RWPE2 (cell line): ENCODE measurements at regions not wholly inside any gene's neighbourhood (a gene's known extent, or its start where the extent isn't known, plus 50 kb on each side); places are given as distances from the start of the nearest gene placed in this dataset.

Experiments used
- ATAC-seq: fragments of 200-7000 bp; cut with Tn5 transposase; 3 replicates; pipeline ENCODE4 v1.9.1; 2021; ENCODE audit warnings: low read depth
- DNase-seq: peaks from one replicate; pipeline ENCODE4 v3.0.0-alpha.2; 2020; ENCODE audit warnings: low spot score
- H3K27ac ChIP-seq: fragments of 450-650 bp; 2 replicates; pipeline ENCODE4 v1.5.1; 2017; ENCODE audit warnings: mild to moderate bottlenecking; ENCODE audit not compliant: poor library complexity, severe bottlenecking
- H3K27me3 ChIP-seq: fragments of 250-450 bp; sonication (Bioruptor Pico); 2 replicates; pipeline ENCODE4 v1.5.1; 2021; ENCODE audit warnings: mild to moderate bottlenecking, moderate library complexity; ENCODE audit not compliant: insufficient read depth, poor library complexity, severe bottlenecking
- H3K36me3 ChIP-seq: fragments of 250-450 bp; sonication (Bioruptor Pico); 2 replicates; pipeline ENCODE4 v1.5.1; 2020; ENCODE audit warnings: low read depth, mild to moderate bottlenecking, moderate library complexity
- H3K4me1 ChIP-seq: fragments of 250-450 bp; sonication (Bioruptor Pico); 2 replicates; pipeline ENCODE4 v1.5.1; 2021; ENCODE audit warnings: mild to moderate bottlenecking, moderate library complexity; ENCODE audit not compliant: insufficient read depth, poor library complexity, severe bottlenecking
- H3K4me3 ChIP-seq: fragments of 250-450 bp; sonication (Bioruptor Pico); 2 replicates; pipeline ENCODE4 v1.5.1; 2021; ENCODE audit warnings: mild to moderate bottlenecking, moderate library complexity; ENCODE audit not compliant: severe bottlenecking
- H3K9me3 ChIP-seq: fragments of 250-450 bp; sonication (Bioruptor Pico); 2 replicates; pipeline ENCODE4 v1.5.1; 2021; ENCODE audit warnings: mild to moderate bottlenecking, moderate library complexity; ENCODE audit not compliant: severe bottlenecking
- CTCF ChIP-seq: fragments of 450-650 bp; IDR thresholded peaks from one replicate; pipeline ENCODE4 v1.5.1; 2017; ENCODE audit warnings: mild to moderate bottlenecking, moderate library complexity; ENCODE audit not compliant: poor library complexity, severe bottlenecking

DNA sequence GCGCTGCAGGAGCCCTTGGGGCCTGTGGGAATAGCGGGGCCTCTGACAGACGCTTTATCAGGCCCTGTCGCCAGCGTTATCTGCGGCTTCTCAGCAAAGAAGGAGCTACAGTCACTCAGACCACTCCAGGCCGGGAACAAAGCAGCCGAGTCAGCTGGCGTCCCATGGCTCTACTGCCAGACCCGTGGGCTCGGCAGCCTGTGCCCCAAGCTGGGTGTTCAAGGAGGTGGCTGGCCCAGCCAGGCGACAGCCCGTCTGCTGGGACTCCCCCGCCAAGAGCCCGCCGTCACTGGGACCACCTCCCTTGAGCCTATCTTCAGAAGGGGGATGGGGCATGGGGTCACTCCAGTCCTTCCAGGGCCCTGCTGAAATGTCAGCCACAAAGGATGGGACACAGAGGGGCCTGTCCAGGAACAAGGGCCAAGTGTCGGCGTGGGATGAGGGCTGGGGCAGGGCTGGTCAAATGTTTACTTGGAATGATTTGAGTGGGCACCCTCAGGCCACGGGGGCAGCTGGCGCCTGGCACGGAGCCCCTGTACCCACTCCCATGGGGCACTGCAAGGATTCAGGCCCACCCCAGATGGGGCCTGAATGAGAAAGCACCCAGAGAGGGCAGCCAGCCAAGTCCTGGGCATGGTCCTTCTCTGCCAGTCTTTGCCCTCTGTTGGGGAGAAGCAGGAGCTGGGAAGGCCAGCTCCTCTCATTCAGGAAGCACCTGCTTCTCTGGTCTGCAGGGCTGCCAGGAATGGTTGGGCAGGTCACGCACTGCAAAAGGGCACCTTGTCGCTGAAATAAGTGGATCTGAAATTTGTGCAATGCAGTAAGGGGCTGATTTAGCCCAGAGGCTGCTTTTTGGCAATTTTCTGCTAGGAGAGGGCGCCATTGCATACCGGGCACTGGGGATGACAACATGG lies 148.3 kb downstream of the SMAD6 start:
- TF ChIP-seq CTCF, result no peak
- H3K9me3 ChIP-seq, result no peaks in the 10 kb centered on the region
- no peak overlapping the region for H3K4me3 ChIP-seq
- peak; percentile 64 for DNase-seq
- no peak overlapping the region for H3K27ac ChIP-seq
- no peaks in the 10 kb centered on the region for H3K36me3 ChIP-seq
- no peaks in the 10 kb centered on the region for H3K4me1 ChIP-seq
- no peaks in the 10 kb centered on the region for H3K27me3 ChIP-seq
- ATAC-seq, result 0 out of 3 replicates have a peak, but pooled peaks have one; percentile 1

GRCh38 chr15:66850996-66851310 lies 148.9 kb downstream of the SMAD6 start:
- DNase-seq (no peak), ATAC-seq (no peak)
- Histone ChIP-seq H3K4me3 (no peak overlapping the region), H3K27me3 (no peaks in the 10 kb centered on the region), H3K4me1 (no peaks in the 10 kb centered on the region), H3K27ac (no peak overlapping the region), H3K36me3 (no peaks in the 10 kb centered on the region), H3K9me3 (no peaks in the 10 kb centered on the region)
- TF ChIP-seq CTCF, result no peak

GRCh38 chr15:66851311-66852063 lies 149.5 kb downstream of the SMAD6 start:
- Histone ChIP-seq H3K9me3 (no peaks in the 10 kb centered on the region), H3K4me3 (no peak overlapping the region), H3K27me3 (no peaks in the 10 kb centered on the region), H3K4me1 (no peaks in the 10 kb centered on the region), H3K27ac (no peak overlapping the region), H3K36me3 (no peaks in the 10 kb centered on the region)
- peak; percentile 100 for TF ChIP-seq CTCF
- DNase-seq (peak; percentile 84), ATAC-seq (peak; percentile 92)

DNA sequence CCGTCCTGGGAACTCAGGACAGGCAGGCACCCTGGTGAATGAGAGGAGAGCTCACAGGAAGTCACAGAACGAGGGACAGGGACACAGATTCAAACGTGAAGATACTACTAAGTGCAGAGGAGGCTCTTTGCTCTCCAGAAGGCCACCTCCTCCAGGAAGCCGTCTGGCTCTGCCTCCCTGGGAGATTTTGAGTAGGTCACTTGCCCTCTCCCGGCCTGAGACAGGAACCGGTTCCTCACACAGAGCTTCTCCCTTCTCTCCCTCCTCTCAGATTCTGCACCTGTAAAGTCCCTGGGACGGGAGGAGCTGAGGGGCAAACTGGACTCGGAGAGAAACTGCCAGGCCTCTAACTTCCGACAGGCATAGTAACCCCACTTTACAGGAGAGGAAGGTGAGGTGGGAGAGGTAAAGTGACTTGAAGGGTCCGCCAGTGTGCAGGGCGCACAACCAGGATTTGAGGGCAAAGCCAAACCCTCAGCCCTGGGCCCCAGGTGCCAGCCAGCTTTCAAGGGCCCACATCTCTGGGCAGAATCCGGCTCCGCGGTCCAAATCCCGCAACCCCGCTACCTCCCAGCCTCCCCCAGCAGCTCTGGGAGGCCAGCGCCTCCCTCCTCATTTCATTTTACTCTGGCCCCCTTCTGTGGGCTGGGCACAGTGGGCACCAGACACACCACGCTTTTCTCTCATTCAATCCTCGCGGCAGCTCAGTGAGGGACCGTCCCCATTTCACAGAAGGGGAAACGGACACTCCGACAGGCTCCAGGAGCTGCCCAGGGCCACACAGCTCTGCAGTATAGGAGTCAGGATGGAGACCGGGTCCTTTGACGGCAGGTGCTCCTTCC lies 150.2 kb downstream of the SMAD6 start:
- H3K4me3 ChIP-seq, result no peak overlapping the region
- no peak for TF ChIP-seq CTCF
- no peak overlapping the region for H3K27ac ChIP-seq

More for the DNA sequence above, 150.2 kb downstream of the SMAD6 start:
- H3K36me3 ChIP-seq, result no peaks in the 10 kb centered on the region
- no peaks in the 10 kb centered on the region for H3K27me3 ChIP-seq
- ATAC-seq, result no peak
- no peaks in the 10 kb centered on the region for H3K4me1 ChIP-seq
- DNase-seq, result peak; percentile 61
- H3K9me3 ChIP-seq, result no peaks in the 10 kb centered on the region
